GM21381 (cell line): ENCODE measurements at regions not wholly inside any gene's neighbourhood (a gene's known extent, or its start where the extent isn't known, plus 50 kb on each side); places are given as distances from the start of the nearest gene placed in this dataset.
"Not testable (repeated sequence)": the region's sequence is repeated elsewhere in the genome, so short reads cannot be mapped to it uniquely, and the experiment has no call there.

ENCODE experiments used
- ATAC-seq: cut with Tn5 transposase; IDR thresholded peaks from one replicate; pipeline ENCODE4 v1.9.1; 2021; ENCODE audit warnings: mild to moderate bottlenecking, moderate library complexity; ENCODE audit not compliant: unreplicated experiment

DNA sequence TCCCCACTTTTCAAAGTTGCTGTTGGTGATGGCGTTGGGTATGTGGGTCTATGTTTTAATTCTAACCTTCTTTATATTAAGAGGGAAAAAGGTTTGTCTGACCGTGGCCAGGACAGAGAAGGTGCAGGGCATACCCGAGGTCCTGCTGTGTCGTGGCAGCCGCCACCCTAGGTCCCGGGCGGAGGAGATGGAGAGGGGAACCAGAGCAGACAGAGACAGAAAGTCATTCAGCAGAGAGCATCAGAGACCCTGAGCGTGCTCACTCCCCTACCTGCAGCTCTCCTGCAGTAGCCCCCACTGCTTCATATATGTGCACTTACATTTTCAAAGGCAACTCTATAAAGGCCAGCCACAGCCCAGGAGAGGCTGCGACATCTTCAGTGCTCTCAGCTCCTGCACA is 327.2 kb upstream of the TNRC6C start:
- no peak for ATAC-seq

DNA sequence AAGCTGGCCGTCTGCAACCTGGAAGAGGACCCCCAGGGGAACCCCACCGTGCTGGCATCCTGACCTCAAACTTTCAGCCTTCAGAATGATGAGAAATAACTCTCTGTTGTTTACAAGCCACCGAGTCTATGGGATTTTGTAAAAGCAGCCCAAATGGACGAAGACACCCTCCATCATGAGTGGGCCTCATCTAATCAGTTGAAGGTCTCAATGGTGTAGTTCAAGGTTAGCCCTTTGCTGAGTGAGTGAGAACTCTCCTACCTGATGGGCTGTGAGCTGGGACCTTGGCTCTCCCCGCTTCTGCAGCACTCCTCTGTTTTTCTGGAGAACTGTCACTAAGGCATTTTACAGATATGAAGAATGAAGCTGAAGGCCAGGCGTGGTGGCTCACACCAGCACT is 325.9 kb upstream of the TNRC6C start:
- no peak for ATAC-seq

DNA sequence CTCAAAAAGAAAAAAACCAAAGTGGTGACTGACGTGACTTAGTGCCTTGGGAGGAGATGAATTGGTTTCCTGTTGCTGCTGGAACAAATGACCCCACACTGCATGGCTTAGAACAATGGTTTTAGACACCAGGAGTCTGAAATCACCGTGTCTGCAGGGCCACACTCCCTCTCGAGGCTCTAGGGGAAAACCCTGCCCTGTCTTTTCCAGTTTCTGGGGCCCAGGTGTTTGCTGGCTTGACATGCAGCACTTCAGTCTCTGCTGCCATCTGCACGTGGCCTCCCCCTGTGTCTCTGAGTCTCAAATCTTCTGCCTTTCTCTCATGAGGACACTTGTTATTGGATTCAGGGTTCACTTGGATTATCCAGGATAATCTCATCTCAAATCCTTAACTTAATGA is 323.8 kb upstream of the TNRC6C start:
- no peak for ATAC-seq

DNA sequence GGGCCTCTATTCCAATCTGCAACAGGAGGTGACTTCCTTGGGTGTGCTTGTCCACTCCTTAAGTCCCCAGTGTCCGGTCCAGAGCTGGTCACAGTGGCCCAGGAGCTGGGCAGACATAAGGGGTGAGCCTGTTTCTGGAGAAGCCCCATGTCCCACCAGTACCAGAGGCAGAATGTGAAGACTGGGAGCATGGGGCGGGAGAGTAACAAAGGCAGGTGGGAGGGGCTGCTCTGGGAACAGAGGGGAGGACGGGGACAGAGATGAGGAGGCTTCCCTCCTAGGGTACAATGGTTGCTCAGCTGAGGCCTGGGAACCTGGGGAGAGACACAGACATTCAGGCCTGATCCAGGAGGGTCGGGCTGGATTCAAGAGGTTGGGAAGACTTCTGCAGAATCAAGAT is 323.3 kb upstream of the TNRC6C start:
- no peak for ATAC-seq

DNA sequence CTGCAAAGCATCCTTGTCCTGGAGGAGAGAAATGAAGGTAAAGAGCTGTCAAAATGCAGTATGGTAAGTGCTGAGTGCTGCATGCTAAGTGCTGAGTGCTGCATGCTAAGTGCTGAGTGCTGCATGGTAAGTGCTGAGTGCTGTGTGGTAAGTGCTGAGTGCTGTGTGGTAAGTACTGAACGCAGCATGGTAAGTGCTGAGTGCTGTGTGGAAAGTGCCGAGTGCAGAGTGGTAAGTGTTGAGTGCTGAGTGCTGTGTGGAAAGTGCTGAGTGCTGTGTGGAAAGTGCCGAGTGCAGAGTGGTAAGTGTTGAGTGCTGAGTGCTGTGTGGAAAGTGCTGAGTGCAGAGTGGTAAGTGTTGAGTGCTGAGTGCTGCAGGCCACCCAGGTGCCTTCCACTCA is 322.7 kb upstream of the TNRC6C start:
- ATAC-seq: not testable (repeated sequence)

DNA sequence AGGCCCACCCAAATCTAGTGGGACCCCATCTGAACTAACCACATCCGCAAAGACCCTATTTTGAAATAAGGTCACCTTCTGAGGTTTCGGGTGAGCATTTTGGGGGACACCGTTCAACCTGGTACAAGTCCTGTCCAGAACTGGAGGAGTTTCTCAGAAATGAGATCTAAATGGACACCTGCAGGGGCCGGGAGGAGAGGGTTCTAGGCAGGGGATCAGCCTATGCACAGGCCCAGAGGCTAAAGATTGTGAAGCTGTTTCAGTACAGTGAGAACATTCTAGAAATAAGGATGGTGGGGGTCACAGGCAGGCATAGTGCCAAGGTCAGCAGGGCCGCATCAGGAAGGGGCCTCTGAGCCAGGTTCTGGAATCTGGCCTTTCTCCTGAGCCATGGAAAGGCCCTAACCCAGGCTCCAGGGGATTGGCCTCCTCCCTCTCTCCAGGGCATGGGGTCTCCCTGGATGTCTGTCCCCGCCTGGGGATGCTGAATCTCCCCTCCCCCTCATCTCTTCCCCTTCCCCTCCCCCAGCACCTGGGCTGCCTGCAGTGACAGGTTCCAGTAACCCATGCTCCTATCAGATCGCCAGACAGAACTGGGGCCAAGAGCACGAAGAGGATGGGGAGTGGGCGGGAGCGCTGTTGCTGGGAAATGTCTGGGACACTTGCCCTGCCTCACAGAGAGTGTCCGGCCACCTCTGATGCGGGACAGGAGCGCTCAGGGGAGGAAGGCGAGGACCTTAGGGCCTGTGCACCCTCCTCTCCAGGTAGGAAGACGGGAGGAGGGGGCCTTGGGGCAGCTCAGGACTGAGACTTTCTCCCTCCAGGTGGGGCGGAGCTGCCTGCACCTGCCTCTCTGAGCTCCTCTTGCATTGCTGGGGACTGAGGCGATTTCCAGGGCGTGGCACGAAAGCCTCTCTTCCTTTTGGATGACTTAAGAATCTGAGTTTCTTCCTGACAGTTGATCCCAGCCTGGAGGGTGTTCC is 321.4 kb upstream of the TNRC6C start:
- no peak for ATAC-seq

DNA sequence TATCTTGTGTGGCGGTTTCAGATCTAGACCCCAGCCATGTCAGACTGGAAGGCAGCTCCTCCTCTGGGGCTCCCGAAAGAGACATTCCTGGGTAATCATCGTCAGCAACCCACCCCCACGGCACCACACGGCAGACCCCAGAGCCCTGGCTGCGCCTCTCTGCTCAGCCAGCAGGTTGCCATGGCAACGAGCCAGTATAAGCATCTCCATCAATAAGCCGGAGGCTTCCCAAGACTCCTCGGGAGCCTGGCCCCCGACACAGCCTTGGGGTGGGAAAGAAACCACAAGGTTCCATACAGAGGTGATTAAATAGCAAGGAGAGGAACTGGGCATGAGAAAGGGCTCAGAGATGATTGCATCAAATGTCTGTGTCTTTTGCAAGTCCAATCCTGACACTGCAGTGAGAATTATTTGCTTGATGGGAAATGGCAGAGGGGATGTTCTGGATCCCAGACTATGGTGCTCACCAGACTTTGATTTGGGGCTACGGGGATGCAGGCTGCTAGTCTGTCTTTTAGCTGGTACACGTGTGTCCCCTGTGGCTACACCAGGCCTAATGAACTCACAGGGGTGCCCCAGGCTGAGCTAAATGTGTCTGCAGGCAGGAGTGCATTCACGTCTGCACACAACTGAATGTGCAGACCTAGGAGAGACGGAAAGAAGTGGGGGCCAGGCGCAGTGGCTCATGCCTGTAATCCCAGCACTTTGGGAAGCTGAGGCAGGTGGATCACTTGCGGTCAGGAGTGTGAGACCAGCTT is 320.5 kb upstream of the TNRC6C start:
- ATAC-seq: no peak

DNA sequence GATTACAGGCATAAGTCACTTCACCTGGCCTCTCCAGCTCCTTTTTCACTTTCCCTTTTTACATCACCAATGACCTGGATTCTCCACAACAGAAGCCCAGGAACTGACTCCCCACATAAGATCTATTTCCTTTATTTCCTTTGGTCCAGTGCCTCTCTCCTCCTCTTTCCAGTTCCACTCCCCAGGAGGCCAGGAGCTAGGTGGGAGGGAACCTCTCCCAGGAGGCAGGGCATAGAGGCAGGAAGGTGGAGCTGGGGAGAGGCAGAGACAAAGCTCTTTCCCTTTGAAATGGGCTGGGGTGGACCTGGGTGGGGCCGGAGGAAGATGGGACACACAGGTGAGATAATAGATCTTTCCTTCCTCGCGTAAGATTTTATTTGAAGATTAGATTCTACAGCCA is 318.3 kb upstream of the TNRC6C start:
- no peak for ATAC-seq

DNA sequence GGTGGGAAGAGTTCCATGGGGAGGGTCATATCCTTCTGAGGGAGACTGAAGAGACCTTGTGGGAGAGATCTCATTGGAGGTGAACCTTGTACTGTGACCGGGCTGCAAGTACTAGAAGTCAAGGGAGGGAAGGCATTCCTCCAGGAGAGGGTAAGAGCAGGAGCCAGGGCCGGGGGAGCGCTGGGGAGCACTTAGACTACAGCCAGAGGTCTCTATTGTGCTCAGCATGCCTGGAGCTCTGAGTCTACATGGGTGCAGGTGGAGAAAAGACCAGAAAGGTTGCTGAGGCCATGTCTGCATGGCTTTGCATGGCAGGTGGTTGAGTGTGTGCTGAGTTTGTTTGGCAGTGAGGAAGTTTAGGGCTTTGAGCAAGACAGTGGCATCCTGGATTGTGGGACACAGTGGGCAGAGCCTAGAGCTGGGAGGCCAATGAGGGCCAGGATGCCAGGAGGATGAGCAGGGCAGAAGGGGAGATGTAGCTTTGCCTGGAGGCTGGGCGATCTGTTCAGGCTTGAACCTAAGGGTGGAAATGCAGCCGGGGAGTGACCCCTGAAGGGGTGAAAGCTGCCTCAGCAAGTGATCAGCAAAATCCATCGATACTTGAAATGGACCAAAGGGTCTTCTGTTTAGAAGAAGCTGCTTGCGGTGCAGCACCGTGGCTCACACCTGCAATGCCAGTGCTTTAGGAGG is 317.4 kb upstream of the TNRC6C start:
- ATAC-seq: no peak

DNA sequence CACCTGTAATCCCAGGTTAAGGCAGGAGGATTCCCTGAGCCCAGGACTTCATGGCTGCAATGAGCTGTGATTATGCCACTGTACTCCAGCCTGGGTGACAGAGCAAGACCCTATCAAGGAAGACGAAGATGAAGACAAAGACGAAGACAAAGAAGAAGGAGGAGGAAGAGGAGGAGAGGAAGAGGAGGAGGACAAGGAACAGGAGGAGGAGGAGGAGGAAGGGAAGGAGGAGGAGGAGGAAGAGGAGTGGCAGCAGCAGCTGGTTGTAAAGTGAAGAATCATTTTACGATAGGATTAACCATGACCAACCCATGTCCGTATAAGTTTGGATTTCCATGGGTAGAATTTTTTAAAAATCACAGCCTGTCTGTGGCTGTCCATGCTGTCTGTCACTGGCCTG is 316.8 kb upstream of the TNRC6C start:
- no peak for ATAC-seq

DNA sequence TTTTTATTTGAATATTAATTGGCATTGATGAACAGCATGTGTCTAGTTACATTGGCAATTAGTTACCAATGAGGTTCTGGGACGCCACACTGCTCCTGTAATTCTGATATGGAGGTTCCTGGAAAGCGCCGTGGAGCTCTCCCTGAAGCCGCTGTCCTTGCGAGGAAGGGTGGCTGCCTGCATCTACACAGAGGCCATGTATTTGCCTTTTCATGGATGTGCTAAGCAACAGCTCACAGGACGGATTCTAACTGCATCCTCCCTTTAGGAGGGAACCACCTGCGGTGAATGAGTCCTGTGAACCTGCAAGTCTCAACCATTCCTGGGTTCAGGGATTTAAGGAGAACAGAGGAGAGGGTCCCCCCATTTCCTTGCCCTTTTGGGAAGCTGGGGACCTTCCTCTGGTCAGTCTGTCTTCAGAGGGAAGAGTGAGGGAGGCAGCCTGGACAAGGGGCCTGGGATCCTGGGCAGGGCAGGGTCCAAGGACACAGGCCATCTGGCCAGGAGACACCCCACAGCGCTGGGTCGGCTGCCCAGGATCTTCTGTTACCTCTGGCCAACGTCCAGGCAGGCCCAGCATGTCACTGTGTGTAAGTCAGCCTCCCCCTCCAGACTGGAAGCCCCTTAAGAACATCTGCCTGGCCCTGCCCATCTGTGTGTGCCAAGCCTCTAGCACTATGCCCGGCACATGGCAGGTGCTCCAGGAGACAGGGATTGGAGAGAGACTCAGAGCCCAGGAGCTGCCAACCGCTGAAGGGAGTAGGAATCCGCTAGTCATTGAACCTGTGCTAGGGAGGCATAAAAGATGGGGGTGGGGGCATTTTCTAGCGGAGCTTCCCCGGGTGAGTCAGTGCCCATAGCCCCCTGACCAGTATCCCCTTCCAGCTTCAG is 314.1 kb upstream of the TNRC6C start:
- no peak for ATAC-seq

DNA sequence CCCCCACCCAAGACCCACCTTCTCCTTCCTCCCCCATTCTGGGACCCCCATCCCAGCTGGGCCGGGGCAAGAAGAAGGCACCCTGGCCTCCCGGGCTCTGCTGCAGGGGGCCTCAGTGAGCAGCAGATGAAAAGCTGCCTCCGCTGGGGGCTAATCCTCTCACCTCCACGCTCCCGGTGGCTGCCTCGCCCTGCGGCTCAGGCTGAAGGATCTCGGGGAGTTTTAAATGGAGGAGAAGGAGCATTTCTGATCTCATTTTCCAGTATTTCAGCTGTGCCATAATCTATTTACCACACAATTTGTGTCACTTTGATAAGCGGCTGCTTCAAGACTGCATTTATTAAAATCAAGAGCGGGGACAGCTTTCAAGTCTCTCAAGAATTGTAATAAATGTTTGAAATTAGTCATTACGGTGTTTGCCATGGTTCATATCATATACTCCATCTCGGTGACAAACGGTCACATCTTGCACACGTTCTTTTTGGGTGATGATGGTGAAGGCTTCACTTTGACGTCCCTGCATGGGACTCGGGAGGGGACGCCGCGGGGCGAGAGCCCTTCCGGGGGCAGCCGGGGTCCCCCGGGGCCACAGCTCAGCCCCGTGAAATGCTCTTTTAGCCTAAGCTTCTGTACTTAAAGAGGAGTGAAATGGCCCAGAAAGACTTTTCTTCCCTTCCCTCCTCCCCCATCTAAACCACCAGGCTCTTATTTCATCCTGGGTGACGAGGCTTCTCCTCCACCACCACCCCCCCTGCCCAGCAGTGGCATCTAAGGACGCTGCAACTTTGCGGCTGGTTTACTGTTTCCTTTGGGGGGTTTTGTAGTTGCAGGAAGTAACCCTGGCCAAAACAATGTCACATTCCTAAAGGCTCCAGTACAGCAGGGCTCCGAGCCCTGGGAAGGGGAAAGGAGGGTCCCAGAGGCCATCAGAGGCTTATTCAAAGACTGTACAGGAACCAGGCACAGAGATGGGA is 313.1 kb upstream of the TNRC6C start:
- no peak for ATAC-seq

DNA sequence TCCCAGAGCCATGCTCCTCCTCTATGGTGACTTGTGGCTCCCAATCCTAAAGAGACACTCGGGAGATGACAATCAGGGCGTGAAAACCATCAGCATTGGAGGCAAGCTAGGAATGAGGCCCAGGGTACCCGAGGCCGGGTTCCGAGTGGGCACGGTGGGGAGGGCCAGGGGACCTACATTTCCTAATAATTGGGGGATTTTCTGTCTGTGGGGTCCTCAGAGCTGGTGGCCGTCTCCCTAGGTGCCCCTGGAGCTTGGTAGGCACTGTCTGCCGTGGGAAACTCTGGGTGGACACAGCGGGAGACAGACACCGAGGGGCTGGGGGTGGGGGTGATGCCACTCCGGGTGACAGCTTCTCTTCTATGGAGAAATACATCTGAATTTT is 312.5 kb upstream of the TNRC6C start:
- no peak for ATAC-seq

DNA sequence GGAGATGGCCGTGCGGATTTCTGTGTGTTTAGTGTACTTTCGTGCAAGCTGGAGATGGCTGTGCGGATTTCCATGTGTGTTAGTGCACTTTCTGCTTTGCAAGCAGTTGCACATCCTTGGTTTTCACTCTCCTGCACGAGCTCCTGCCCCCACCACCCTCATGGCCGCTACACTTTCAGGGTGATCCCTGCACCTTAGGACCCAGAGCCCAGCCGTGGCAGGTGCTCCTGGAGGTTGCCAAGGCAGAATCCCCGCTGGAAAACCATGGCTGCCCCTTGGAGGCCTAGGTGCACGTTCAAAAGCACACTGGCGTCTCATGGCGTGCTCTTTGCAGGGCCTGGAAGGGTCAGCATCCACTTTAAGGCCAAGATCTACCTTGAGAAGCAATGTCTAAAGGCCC is 311.0 kb upstream of the TNRC6C start:
- no peak for ATAC-seq

DNA sequence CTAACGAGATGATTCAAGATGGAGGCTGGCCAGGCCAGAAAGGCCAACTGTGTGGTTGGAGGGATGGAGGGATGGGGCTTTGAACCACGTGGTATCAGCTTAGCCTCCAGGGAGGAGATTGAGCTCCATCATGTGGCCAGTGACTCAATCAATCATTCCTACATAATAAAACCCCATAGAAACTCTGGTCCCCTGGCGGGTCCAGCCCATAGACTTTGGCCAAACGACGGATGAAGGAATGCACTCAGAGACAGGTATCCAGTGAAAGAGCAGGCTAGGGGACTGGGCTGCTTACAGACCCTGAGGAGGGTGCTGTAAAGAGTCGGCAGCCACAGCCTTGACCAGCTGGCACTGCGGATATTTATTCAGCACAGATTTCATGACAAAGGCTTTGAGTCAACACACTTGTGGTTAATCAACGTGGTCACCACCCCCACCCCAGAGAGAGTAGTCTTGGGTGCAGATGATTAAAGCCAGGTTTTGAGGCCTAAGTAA is 308.7 kb upstream of the TNRC6C start:
- no peak for ATAC-seq

DNA sequence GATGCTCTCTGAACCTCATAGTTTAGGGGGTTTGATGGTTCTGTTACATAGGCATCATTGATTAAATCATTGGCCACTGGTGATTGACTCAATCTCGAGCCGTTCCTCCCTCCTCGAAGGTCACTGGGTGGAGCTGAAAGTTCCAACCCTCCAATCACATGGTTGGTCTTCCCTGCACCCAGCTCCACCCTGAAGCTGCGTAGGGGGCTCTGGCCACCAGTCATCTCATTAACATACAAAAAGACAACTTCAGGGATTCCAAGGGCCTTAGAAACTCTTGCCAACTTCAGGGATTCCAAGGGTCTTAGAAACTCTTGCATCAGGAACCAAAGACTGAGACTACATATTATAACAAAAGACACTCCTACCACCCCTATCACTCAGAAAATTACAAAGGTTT is 306.5 kb upstream of the TNRC6C start:
- ATAC-seq: no peak

DNA sequence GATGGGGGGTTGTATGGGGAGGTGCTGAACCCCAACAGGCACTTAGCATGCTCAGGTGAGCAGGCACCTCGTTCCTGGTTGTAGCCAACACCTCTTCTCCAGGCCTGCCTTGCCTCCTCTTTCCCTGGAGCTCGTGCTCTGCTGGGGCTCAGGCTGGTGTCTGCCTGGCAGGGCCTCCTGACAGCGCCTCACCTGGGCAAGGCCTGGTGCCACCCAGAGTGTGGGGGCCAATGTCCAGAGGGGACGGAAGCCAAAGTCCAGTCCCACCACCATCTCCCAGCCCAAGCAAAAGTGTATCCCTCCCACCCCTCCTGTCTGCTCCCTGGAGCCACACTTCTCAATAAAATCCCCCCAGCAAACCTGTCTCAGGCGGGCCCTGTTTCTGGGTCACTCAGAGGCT is 304.2 kb upstream of the TNRC6C start:
- no peak for ATAC-seq

DNA sequence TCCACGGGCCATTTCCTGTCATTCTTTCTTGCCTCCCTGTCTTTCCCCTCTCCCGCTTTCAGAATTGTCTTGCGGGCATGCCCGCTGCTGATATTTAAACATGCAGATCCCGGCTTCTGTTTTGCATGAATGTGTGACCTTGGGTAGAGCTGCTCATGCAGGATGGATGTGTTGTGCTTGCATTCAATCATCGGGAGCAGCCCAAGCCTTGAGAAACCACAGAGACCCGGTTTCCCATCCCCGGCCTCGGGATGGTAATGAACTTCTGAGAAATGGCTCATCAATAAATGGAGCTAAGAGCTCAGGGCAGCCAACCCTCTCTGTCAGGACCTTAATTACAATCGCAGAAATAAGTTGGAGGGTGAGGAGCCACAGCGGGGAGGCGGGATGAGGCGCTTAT is 303.7 kb upstream of the TNRC6C start:
- no peak for ATAC-seq

DNA sequence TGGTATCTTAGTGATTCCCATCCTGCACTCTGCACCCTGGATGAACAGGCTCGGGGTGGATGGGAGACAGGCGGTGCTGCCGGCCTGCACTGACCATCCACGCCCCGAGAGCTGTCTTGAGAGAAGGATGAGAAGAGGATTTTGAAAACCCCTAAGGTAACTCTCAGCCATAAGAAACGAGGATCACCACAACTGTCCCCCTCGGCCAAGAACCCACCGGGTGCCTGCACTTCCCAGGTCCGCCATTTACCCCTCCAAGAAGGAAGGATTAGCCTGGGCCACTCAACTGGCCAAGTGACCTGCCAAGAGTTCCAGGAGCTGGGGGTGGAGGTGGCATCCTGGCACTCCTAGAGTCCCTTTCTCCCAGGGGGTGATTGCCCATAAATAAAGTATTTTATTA is 302.4 kb upstream of the TNRC6C start:
- no peak for ATAC-seq
